ENCODE measurements at regions not wholly inside any gene's neighbourhood (a gene's known extent, or its start where the extent isn't known, plus 50 kb on each side); places are given as distances from the start of the nearest gene placed in this dataset.

DNA sequence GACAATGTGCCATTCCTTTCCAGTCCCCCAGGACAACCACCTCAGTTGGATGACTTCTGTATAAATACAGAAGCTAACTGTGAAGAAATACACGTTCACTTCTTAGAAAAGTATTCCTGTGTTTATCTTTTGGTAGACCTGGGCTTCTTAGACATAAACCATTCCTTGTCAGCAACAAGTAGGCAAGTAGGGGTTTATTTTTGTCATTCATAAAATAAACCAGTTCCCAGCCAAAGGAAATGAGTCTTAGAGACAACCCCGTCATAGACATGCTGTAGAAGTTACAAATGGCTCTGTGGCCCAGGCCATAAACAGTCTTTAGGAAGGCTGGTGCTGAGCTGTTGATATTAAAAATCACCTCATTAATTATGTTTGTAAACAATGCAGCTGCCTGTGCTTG, 243.2 kb downstream of the SPTSSA start:
- no peak for DNase-seq

DNA sequence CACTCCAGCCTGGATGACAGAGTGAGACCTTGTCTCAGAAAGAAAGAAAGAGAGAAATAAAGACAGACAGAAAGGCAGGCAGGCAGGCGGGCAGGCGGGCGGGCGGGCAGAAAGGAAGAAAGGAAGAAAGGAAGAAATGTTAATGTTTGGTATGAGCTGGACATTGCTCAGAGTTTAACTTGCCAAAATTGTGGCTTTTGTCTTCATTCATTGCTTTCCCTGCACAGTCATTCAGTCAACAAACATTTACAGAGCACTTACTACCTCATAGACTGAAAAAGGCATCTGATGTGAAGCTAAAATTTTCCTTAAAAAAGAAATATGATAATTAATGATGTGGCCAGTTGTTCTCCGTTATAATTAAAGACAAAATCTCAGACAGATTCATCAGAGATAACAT, 247.1 kb downstream of the SPTSSA start:
- no peak for DNase-seq

GRCh38 chr14:34213332-34213731, 248.7 kb downstream of the SPTSSA start:
- DNase-seq = no peak

DNA sequence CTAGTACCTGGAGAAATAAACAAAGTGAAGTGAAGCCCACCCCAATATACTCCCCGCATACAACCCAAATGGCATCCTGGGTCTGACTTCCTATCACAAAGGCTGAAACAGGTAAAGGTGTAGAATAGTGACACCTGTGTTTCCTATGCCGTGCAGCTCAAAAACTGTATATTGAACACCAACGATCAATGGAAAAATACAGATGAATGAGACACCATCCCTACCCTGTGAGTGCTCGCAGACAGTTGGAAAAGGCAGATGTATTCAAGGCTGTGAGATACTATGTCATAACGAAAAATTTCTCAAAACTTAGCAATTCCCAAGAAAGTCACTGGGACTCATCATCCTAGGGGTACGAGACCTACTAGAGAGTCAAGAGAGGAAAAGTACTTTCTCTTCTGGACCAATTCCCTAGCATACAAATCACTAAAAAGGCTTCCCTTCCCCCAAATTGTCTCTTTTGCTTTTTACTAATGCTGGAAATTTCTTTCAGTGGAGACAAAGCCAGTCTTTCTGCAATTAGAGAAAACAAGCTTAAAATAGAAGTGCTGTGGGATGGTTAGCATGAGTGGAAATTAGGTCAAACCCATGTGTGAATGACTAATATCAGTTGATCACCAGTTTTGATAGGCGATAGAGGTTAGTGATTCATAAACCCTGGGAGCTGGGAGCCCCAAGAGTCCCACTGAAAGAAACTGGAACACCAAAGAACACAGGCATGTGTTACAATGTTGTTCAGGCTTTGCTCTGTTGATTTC, 249.7 kb downstream of the SPTSSA start:
- no peak for DNase-seq

DNA sequence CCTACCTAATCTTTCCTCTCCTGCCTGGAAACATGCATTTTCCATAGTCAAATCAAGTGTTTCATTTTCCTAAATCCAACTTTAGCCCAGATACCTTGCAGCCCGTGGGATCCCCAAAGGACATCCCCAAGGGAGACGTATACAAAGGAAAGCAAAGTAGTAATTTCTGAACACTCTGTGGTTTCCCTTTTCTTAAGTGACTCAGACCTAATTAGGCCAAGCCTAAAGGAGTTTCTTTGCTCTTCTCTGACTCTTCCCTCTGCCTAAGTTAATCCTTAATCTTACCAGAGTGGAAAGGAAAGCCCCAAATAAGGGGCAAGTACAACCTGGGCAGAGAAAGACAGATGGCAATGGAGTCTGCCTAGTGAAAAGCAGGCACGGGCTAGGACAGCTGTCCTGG, 250.3 kb downstream of the SPTSSA start:
- DNase-seq = no peak

- DNase-seq = no peak
Measured at GRCh38 chr14:34208532-34208931, 253.5 kb downstream of the SPTSSA start.

GRCh38 chr14:34205799-34206198, 254.9 kb upstream of the EGLN3 start:
- no peak for DNase-seq

DNA sequence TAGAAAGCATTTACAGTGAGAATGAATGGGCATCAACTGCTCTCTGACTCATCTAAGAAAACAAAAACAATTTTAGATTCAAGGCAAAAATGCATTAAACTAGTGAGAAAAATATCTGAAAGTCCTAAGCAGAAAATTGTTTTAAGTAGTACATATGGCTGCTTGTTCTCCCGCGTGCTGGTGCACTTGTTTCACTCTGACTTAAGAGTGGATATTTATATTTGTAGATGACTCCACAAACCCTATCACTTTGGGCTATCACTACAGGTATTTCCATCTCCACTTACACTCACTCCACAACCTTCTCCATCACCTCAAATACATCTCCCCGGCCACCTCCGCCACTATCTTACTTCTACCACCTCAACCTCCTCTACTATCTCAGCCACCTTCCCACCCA, 253.9 kb upstream of the EGLN3 start:
- DNase-seq = no peak

DNA sequence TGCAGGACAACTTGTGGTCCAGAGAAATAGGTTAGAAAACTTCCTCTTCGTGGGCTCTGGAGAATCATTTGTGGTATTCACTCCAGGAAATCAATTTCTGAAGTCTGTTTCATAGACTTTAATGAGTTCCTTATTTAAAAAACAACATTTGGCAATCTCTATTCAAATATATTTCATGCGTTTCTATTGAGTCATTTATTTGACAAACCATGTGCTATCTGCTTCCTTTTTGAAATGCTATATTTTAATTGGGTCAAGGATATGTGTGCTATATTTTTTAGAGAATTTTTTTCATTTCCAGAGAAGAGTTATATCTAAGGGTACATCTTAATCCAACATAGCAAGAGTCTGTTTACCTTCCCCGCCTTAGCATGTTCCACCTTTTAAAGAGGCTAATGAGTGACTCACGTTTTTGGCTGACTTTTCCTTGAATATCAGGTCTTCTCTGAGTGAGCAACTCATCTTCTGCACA, 252.4 kb upstream of the EGLN3 start:
- DNase-seq = peak in 1 of 3 donors; percentile 11

DNA sequence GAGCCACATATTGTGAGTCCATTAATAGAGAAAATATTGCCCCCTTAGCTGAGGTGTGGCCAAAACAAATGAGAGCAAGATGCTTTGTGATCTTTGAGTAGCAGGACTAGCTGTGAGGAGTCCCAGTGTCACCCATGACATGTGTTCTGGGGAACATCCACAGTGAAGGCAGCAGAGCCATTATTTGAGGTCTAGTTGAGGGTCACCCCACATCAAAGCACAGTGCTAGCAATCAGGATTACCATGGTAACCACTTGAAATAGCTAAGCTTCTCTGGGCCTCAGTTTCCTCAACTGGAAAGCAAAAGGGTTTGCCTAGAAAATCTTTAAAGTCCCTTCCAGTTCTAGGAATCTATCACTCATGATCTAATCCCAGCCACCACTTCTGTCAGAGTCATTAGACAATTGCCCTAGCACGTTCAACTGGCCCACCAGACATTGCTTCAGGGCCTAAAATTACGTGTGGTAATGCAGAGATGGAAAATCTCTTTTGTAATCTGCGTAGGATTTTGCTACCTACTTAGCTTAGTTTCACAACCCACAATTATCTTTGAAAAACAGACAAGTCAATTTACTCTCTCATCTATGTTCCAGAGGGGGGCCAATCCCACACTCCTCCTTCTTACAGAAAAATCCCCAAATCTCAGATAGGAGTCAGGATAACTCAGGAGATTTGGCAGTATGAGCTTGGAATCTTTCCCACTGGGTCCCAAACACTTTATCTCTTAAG, 251.2 kb upstream of the EGLN3 start:
- no peak for DNase-seq

- peak in 1 of 3 donors; percentile 28 for DNase-seq
Measured at GRCh38 chr14:34199585-34199984, 248.7 kb upstream of the EGLN3 start.

DNA sequence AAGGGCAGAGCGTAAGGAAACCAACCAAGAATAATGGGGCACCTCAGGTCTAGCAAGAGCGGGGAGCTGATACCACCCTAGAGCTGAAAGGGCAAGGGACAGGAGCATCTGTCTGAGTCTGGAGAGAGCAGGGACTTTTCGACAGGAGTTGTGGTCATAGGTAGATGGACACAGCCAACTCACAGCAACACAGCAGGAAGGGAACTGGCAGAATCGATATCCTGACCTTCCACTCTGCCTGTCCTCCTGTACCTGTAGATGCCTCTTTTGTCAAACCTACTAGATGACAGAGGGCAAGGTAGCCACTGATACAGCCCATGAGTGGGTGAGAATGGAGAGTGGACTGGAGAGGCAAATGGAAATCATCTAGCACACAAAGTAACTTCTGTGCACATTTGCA, 247.2 kb upstream of the EGLN3 start:
- DNase-seq = no peak

DNA sequence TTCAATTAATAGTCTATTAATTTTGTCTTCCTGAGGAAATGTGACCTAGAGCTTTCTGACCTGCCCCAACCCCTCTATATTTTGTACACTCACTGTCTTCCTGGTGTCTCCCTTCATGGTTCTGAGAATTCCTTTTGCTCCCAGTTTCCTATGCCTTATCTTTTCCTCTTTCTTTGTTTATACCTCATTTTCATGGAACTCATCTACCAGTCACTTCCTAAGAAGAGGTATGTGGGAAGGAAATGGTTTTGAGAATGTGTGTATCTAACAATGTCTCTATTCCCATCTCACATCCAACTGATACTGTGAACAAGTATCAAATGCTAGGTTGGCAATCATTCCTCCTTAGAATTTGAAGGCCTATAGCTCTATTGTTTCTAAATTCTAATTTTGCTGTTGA, 245.1 kb upstream of the EGLN3 start:
- DNase-seq = no peak

- DNase-seq = no peak
Measured at GRCh38 chr14:34190717-34191116, 239.8 kb upstream of the EGLN3 start.

DNA sequence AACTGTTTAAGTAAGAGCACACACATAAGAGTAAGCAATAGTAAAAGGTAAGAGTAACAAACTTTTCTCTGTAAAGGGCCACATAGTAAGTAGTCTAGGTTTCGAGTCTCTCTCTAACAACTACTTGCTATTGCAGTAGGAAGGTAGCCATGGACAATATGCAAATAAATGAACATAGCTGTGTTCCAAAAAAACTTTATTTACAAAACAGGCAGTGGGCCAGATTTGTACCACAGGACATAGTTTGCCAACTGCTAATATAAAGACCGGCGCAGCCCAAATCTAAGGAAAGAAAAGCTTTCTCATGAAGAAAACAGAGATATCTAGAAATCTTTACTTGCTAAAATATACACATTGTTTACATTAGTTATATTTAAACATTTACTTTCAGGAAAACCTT, 239.0 kb upstream of the EGLN3 start:
- DNase-seq = no peak

DNA sequence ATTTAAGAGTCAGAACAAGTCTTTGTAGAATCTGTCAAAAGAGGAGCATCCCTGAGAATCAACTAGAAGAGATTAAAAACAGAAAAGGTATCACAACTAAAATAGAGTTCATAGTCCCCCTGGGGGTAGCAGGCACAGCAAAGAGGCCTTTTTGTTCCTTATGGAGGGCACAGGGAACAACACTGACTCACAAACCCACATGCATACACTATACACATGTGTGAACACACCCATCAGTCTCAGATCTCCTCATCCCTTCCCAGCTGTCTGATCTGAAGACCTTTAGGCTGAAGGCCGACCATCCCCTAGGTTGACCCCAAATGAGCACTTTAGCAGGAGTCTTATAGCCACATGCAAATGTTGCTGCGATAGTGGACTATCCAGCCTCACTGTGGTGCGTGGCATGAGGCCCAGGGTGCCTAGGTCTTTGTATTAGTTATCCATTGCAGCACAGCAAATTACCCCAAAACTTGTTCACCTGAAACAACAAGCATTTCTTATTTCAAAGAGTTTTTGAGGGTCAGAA, 236.7 kb upstream of the EGLN3 start:
- DNase-seq = no peak

DNA sequence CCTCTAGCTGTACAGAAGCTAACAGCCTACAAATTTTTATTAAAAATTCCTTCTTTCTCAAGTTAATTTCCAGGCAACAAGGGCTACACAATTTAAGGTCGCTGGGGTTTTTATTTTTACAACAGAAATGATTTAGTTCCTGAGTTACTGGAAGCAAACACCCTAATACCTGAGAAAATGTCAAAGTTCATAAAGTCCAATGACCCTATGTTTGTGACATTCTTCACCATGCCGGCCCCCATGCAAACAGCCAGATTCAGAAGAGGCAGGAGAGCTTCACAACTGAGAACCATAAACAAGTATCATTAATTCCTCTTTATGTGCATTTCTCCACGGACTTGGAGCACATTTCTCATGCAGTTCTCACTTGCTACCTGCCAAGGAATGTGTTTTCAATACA, 236.2 kb upstream of the EGLN3 start:
- DNase-seq = no peak

- DNase-seq = peak in 2 of 3 donors; percentile 38 to 45
Measured at GRCh38 chr14:34184126-34184525, 233.3 kb upstream of the EGLN3 start.

DNA sequence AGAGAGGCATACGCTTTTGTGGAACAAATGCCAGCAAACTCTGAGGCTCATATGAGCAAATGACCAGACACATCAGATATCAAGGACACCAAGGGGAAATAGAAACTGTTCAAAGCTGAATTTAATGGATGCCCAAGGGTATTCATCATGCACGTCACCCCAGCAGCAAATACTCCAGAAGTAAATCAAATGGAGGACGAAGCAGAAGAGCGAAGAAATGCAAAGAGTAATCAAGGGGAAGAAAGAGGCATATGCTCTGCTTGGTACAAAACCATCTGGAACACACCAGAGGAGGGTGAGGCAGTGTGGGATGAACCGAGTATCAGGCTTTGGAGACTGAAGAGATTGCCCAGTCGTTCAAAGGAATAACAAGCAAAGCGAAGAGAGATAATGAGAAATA, 232.6 kb upstream of the EGLN3 start:
- DNase-seq = no peak

GRCh38 chr14:34181338-34181737, 230.5 kb upstream of the EGLN3 start:
- no peak for DNase-seq

DNA sequence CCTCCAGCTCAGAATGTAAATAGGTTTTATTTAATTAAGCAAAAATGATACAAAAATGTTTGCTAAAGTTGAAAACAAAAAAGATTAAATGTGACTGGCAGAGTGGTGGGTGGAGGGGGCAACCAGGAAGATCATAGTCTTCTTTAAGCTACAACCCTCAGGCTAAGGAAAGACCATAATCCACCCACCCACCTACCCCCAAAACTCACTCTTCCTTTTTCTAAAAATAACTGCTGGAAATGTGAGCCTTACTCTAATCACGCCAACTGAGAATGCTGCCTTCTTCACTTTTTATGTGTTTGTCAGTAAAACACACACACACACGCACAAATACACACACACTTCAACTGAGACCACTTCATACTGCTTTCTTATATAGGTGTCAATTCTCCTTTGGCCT, 230.0 kb upstream of the EGLN3 start:
- DNase-seq = no peak

DNA sequence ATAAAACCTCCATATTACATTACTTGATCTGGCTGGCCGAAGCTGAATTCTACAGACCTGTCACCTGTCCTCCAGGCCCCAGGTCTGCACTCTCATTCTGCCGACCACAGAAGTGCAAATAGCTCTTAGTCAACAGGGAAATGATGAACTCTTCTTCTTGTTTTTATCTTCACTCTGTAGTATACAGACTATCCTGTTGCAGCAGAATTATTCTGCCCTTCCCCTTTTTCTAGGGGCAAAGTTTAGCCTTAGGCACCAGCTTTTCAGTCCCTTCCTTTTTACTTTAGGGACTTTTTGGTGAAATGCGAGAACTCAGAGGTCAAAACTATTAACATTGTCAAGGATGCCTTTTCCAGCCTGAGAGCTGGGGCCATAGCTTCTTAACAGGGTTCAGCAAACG, 229.6 kb upstream of the EGLN3 start:
- no peak for DNase-seq

- DNase-seq = no peak
Measured at GRCh38 chr14:34179727-34180126, 228.9 kb upstream of the EGLN3 start.
